ENCODE measurements at regions not wholly inside any gene's neighbourhood (a gene's known extent, or its start where the extent isn't known, plus 50 kb on each side); places are given as distances from the start of the nearest gene placed in this dataset.

- DNase-seq (ENCODE audit: low read depth) (no peak), FAIRE-seq (no peak)
- peaks cover 16% of the 10 kb centered on the region for H3K4me1 ChIP-seq (ENCODE audit: insufficient read depth, low read length)
- H3K27ac Mint-ChIP-seq (ENCODE audit: unreplicated experiment): no peak overlapping the region
- no peak overlapping the region for H3K4me3 Mint-ChIP-seq (ENCODE audit: unreplicated experiment)
- TF ChIP-seq CTCF (IDR thresholded peaks at IDR 0.05; ENCODE audit: insufficient read depth, low read depth, low read length): no peak
- TF ChIP-seq EZH2 (IDR thresholded peaks at IDR 0.05; ENCODE audit: insufficient read depth, low read length): no peak
- H3K27ac ChIP-seq (ENCODE audit: low read depth, low read length): no peak overlapping the region
- H3K9ac ChIP-seq (ENCODE audit: low read length): no peak overlapping the region
- H3K79me2 ChIP-seq (ENCODE audit: insufficient read depth, low read length): no peaks in the 10 kb centered on the region
- no peaks in the 10 kb centered on the region for H3K36me3 Mint-ChIP-seq (ENCODE audit: low read depth, unreplicated experiment)
- H2AFZ ChIP-seq (ENCODE audit: low read depth, low read length): no peak overlapping the region
- no peaks in the 10 kb centered on the region for H3K27me3 ChIP-seq (ENCODE audit: insufficient read depth, low read length)
- H3K9me3 ChIP-seq (ENCODE audit: insufficient read depth, low read depth, low read length): no peaks in the 10 kb centered on the region
- H3K27me3 Mint-ChIP-seq (ENCODE audit: low read depth, unreplicated experiment): peaks cover 11% of the 10 kb centered on the region
- H3K4me2 ChIP-seq (ENCODE audit: low read length): no peak overlapping the region
- H3K9me3 Mint-ChIP-seq (ENCODE audit: unreplicated experiment): peaks cover 3% of the 10 kb centered on the region
- H4K20me1 ChIP-seq (ENCODE audit: insufficient read depth, low read length): no peaks in the 10 kb centered on the region
- H3K36me3 ChIP-seq (ENCODE audit: insufficient read depth, low read length): no peaks in the 10 kb centered on the region
- H3K4me3 ChIP-seq (ENCODE audit: insufficient read depth, low read depth, low read length): no peak overlapping the region
- peaks cover 10% of the 10 kb centered on the region for H3K4me1 Mint-ChIP-seq (ENCODE audit: low read depth, unreplicated experiment)
These were observed 62.4 kb upstream of the TNP1 start for GRCh38 chr2:216922175-216922780.

GRCh38 chr2:216920937-216921456 lies 61.1 kb upstream of the TNP1 start:
- no peaks in the 10 kb centered on the region for H3K79me2 ChIP-seq (ENCODE audit: insufficient read depth, low read length)
- Mint-ChIP-seq H3K36me3 (ENCODE audit: low read depth, unreplicated experiment) (no peaks in the 10 kb centered on the region), H3K4me3 (ENCODE audit: unreplicated experiment) (no peak overlapping the region), H3K4me1 (ENCODE audit: low read depth, unreplicated experiment) (peaks cover 10% of the 10 kb centered on the region), H3K9me3 (ENCODE audit: unreplicated experiment) (peaks cover 3% of the 10 kb centered on the region), H3K27ac (ENCODE audit: unreplicated experiment) (no peak overlapping the region), H3K27me3 (ENCODE audit: low read depth, unreplicated experiment) (peaks cover 9% of the 10 kb centered on the region)
- H3K27me3 ChIP-seq (ENCODE audit: insufficient read depth, low read length): no peaks in the 10 kb centered on the region
- H3K9ac ChIP-seq (ENCODE audit: low read length): no peak overlapping the region
- no peaks in the 10 kb centered on the region for H4K20me1 ChIP-seq (ENCODE audit: insufficient read depth, low read length)
- no peak overlapping the region for H3K4me3 ChIP-seq (ENCODE audit: insufficient read depth, low read depth, low read length)
- no peaks in the 10 kb centered on the region for H3K36me3 ChIP-seq (ENCODE audit: insufficient read depth, low read length)
- H2AFZ ChIP-seq (ENCODE audit: low read depth, low read length): no peak overlapping the region
- FAIRE-seq (no peak), DNase-seq (ENCODE audit: low read depth) (no peak)
- H3K4me2 ChIP-seq (ENCODE audit: low read length): no peak overlapping the region
- H3K9me3 ChIP-seq (ENCODE audit: insufficient read depth, low read depth, low read length): no peaks in the 10 kb centered on the region
- TF ChIP-seq CTCF (IDR thresholded peaks at IDR 0.05; ENCODE audit: insufficient read depth, low read depth, low read length): no peak
- TF ChIP-seq EZH2 (IDR thresholded peaks at IDR 0.05; ENCODE audit: insufficient read depth, low read length): no peak
- H3K4me1 ChIP-seq (ENCODE audit: insufficient read depth, low read length): peaks cover 17% of the 10 kb centered on the region
- H3K27ac ChIP-seq (ENCODE audit: low read depth, low read length): no peak overlapping the region

GRCh38 chr2:216920143-216920876 lies 60.4 kb upstream of the TNP1 start:
- no peaks in the 10 kb centered on the region for H4K20me1 ChIP-seq (ENCODE audit: insufficient read depth, low read length)
- FAIRE-seq (no peak), DNase-seq (ENCODE audit: low read depth) (no peak)
- peaks cover 3% of the 10 kb centered on the region for H3K9me3 Mint-ChIP-seq (ENCODE audit: unreplicated experiment)
- H2AFZ ChIP-seq (ENCODE audit: low read depth, low read length): no peak overlapping the region
- no peak overlapping the region for H3K4me3 Mint-ChIP-seq (ENCODE audit: unreplicated experiment)
- no peaks in the 10 kb centered on the region for H3K36me3 Mint-ChIP-seq (ENCODE audit: low read depth, unreplicated experiment)
- peaks cover 17% of the 10 kb centered on the region for H3K4me1 ChIP-seq (ENCODE audit: insufficient read depth, low read length)
- H3K27ac ChIP-seq (ENCODE audit: low read depth, low read length): no peak overlapping the region
- H3K4me1 Mint-ChIP-seq (ENCODE audit: low read depth, unreplicated experiment): peaks cover 10% of the 10 kb centered on the region
- no peaks in the 10 kb centered on the region for H3K79me2 ChIP-seq (ENCODE audit: insufficient read depth, low read length)
- TF ChIP-seq CTCF (IDR thresholded peaks at IDR 0.05; ENCODE audit: insufficient read depth, low read depth, low read length): no peak
- TF ChIP-seq EZH2 (IDR thresholded peaks at IDR 0.05; ENCODE audit: insufficient read depth, low read length): no peak
- peaks cover 10% of the 10 kb centered on the region for H3K27me3 Mint-ChIP-seq (ENCODE audit: low read depth, unreplicated experiment)
- no peak overlapping the region for H3K4me3 ChIP-seq (ENCODE audit: insufficient read depth, low read depth, low read length)
- no peak overlapping the region for H3K4me2 ChIP-seq (ENCODE audit: low read length)
- H3K9ac ChIP-seq (ENCODE audit: low read length): no peak overlapping the region
- H3K27me3 ChIP-seq (ENCODE audit: insufficient read depth, low read length): no peaks in the 10 kb centered on the region
- no peaks in the 10 kb centered on the region for H3K9me3 ChIP-seq (ENCODE audit: insufficient read depth, low read depth, low read length)
- H3K27ac Mint-ChIP-seq (ENCODE audit: unreplicated experiment): no peak overlapping the region
- H3K36me3 ChIP-seq (ENCODE audit: insufficient read depth, low read length): no peaks in the 10 kb centered on the region
